ENCODE measurements at regions not wholly inside any gene's neighbourhood (a gene's known extent, or its start where the extent isn't known, plus 50 kb on each side); places are given as distances from the start of the nearest gene placed in this dataset.

DNA sequence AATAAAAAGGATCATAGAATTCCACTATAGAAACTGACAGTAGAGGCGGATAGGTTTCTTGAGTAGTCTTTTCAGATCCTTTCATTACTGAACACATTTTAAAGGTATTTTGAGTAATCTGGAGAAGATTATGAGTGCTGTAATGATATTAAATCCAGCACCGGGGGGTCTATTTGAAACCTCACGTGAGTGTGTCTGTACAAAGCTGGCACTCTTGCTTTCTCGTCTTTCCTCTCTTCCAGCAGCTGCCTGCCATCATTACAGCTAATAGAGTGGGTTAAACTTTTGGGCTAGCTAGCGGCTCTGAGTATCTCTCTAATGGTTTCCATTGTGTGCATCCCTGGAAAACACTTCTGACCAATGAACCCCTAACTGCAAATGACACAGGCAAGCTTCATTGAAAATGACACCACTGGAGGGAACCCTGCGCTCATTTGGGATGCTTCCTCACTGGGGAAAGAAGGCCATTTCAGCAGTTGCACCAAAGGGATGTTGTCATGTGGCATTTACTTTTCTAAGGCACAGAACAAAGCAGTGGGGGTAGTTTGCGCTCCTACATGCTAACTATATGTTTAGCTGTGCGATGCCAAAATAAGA, 101.0 kb downstream of the HRH4 start:
- TF ChIP-seq CTCF (IDR thresholded peaks at IDR 0.05) (no peak), POLR2A (IDR thresholded peaks at IDR 0.05) (no peak)
